Caco-2 (cell line): ENCODE measurements at regions not wholly inside any gene's neighbourhood (a gene's known extent, or its start where the extent isn't known, plus 50 kb on each side); places are given as distances from the start of the nearest gene placed in this dataset.

Experiments used
- BruUV-seq: library from RNA; stranded (reverse); fragments of 400-500 nt; replicated peaks from 2 replicates; lab custom pipeline; 2021; lab: Mats Ljungman, UMichigan
- CTCF ChIA-PET: fragments of 300-600 bp; sonication (Branson Sonifier 250); formaldehyde crosslinking; loops from one replicate; lab custom pipeline; 2022; ENCODE audit warnings: antibody characterized with exemption; lab: Charles Lee
- POLR2A ChIA-PET: fragments of 300-600 bp; sonication (Branson Sonifier 250); formaldehyde crosslinking; loops from one replicate; lab custom pipeline; 2022; ENCODE audit warnings: antibody characterized with exemption; lab: Charles Lee
- DNase-seq, 2 experiments: peaks; one replicate each; pipeline versions ENCODE4 v3.0.0 to v3.0.0-alpha.2; 2020 to 2022
- H3K27me3 ChIP-seq: replicated peaks from 2 replicates; pipeline ENCODE4 v1.6.0; 2011; ENCODE audit warnings: low read length; ENCODE audit not compliant: control insufficient read depth, insufficient read depth
- H3K36me3 ChIP-seq: 2 replicates; pipeline ENCODE4 v1.5.1; 2011; ENCODE audit warnings: low read length; ENCODE audit not compliant: control insufficient read depth, insufficient read depth
- H3K4me1 ChIP-seq: fragments of 250-450 bp; sonication (Bioruptor Pico); 2 replicates; pipeline ENCODE4 v1.5.1; 2020; ENCODE audit warnings: mild to moderate bottlenecking
- H3K4me3 ChIP-seq: 2 replicates; pipeline ENCODE4 v1.5.1; 2011; ENCODE audit warnings: low read depth, mild to moderate bottlenecking, control low read depth, low read length
- H3K9me3 ChIP-seq: fragments of 250-450 bp; sonication (Bioruptor Pico); 2 replicates; pipeline ENCODE4 v1.5.1; 2020; ENCODE audit warnings: mild to moderate bottlenecking, moderate library complexity
- H3K27ac Mint-ChIP-seq: one replicate; pipeline ENCODE4 v1.8.0; 2022; ENCODE audit warnings: mixed read lengths; ENCODE audit not compliant: unreplicated experiment
- H3K27me3 Mint-ChIP-seq: one replicate; pipeline ENCODE4 v1.8.0; 2022; ENCODE audit warnings: mixed read lengths; ENCODE audit not compliant: insufficient read depth, unreplicated experiment
- H3K36me3 Mint-ChIP-seq: one replicate; pipeline ENCODE4 v1.8.0; 2022; ENCODE audit warnings: mild to moderate bottlenecking, mixed read lengths; ENCODE audit not compliant: insufficient read depth, unreplicated experiment
- H3K4me1 Mint-ChIP-seq: one replicate; pipeline ENCODE4 v1.8.0; 2022; ENCODE audit warnings: low read depth, mixed read lengths; ENCODE audit not compliant: unreplicated experiment
- H3K4me3 Mint-ChIP-seq: one replicate; pipeline ENCODE4 v1.8.0; 2022; ENCODE audit warnings: mild to moderate bottlenecking, moderate library complexity, mixed read lengths; ENCODE audit not compliant: unreplicated experiment
- H3K9me3 Mint-ChIP-seq: one replicate; pipeline ENCODE4 v1.8.0; 2022; ENCODE audit warnings: mixed read lengths; ENCODE audit not compliant: unreplicated experiment
- CTCF ChIP-seq, 2 experiments: fragments of 200-600 bp in 1 of 2; IDR thresholded peaks; 1 replicate in 1 of 2; 2 replicates in 1 of 2; pipeline versions ENCODE4 v1.5.1 to v1.8.0; 2011 to 2022; ENCODE audit warnings: antibody characterized with exemption in 1 of 2, control low read depth in 1 of 2, inconsistent platforms in 1 of 2, low read depth in 1 of 2, low read length in 1 of 2, mild to moderate bottlenecking in 1 of 2, moderate library complexity in 1 of 2; ENCODE audit not compliant: insufficient read depth in 1 of 2, severe bottlenecking in 1 of 2, unreplicated experiment in 1 of 2
- intact Hi-C: fragments of 100-400 bp; cut with micrococcal nuclease; formaldehyde crosslinking; loops from one replicate; pipeline ENCODE4 v1.10.0; 2022; ENCODE audit not compliant: unreplicated experiment

- BruUV-seq: no TSS peak
- TF ChIP-seq CTCF (IDR thresholded peaks at IDR 0.05; ENCODE audit: insufficient read depth in 1 of 2, low read depth in 1 of 2, low read length in 1 of 2, severe bottlenecking in 1 of 2, unreplicated experiment in 1 of 2): no peak
- ChIA-PET CTCF (no interaction called here), POLR2A (no interaction called here)
- intact Hi-C loops: no loop called here
- no peak overlapping the region for H3K4me3 ChIP-seq
- no peaks in the 10 kb centered on the region for H3K36me3 ChIP-seq
- no peak for DNase-seq
- peaks cover 10% of the 10 kb centered on the region for H3K27me3 Mint-ChIP-seq
- H3K4me1 ChIP-seq: no peaks in the 10 kb centered on the region
- no peaks in the 10 kb centered on the region for H3K36me3 Mint-ChIP-seq
- no peaks in the 10 kb centered on the region for H3K9me3 Mint-ChIP-seq
- H3K27me3 ChIP-seq: no peaks in the 10 kb centered on the region
- no peaks in the 10 kb centered on the region for H3K4me1 Mint-ChIP-seq
- no peak overlapping the region for H3K4me3 Mint-ChIP-seq
- H3K27ac Mint-ChIP-seq: no peak overlapping the region
- no peaks in the 10 kb centered on the region for H3K9me3 ChIP-seq
Observed at GRCh38 chr12:41905073-41905758, 239.5 kb downstream of the GXYLT1 start.

GRCh38 chr12:41904041-41904440 lies 240.6 kb downstream of the GXYLT1 start:
- H3K36me3 Mint-ChIP-seq: no peaks in the 10 kb centered on the region
- intact Hi-C loops: no loop called here
- Histone ChIP-seq H3K4me1 (no peaks in the 10 kb centered on the region), H3K4me3 (no peak overlapping the region), H3K27me3 (no peaks in the 10 kb centered on the region), H3K36me3 (no peaks in the 10 kb centered on the region), H3K9me3 (no peaks in the 10 kb centered on the region)
- ChIA-PET POLR2A (no interaction called here), CTCF (no interaction called here)
- H3K27me3 Mint-ChIP-seq: peaks cover 10% of the 10 kb centered on the region
- no peak overlapping the region for H3K4me3 Mint-ChIP-seq
- H3K9me3 Mint-ChIP-seq: no peaks in the 10 kb centered on the region
- no peaks in the 10 kb centered on the region for H3K4me1 Mint-ChIP-seq
- no peak for TF ChIP-seq CTCF (IDR thresholded peaks at IDR 0.05; ENCODE audit: insufficient read depth in 1 of 2, low read depth in 1 of 2, low read length in 1 of 2, severe bottlenecking in 1 of 2, unreplicated experiment in 1 of 2)
- no peak for DNase-seq
- no TSS peak for BruUV-seq
- H3K27ac Mint-ChIP-seq: no peak overlapping the region

GRCh38 chr12:41903014-41903708 lies 241.5 kb downstream of the GXYLT1 start:
- Mint-ChIP-seq H3K4me3 (no peak overlapping the region), H3K27me3 (peaks cover 7% of the 10 kb centered on the region), H3K27ac (no peak overlapping the region), H3K4me1 (no peaks in the 10 kb centered on the region), H3K36me3 (no peaks in the 10 kb centered on the region), H3K9me3 (no peaks in the 10 kb centered on the region)
- intact Hi-C loops: no loop called here
- H3K36me3 ChIP-seq: no peaks in the 10 kb centered on the region
- H3K27me3 ChIP-seq: no peaks in the 10 kb centered on the region
- CTCF ChIA-PET: no interaction called here
- TF ChIP-seq CTCF (IDR thresholded peaks at IDR 0.05; ENCODE audit: insufficient read depth in 1 of 2, low read depth in 1 of 2, low read length in 1 of 2, severe bottlenecking in 1 of 2, unreplicated experiment in 1 of 2): no peak
- POLR2A ChIA-PET: no interaction called here
- no peak for DNase-seq
- no TSS peak for BruUV-seq
- no peaks in the 10 kb centered on the region for H3K9me3 ChIP-seq
- no peaks in the 10 kb centered on the region for H3K4me1 ChIP-seq
- H3K4me3 ChIP-seq: no peak overlapping the region
